ENCODE measurements at regions not wholly inside any gene's neighbourhood (a gene's known extent, or its start where the extent isn't known, plus 50 kb on each side); places are given as distances from the start of the nearest gene placed in this dataset.

DNA sequence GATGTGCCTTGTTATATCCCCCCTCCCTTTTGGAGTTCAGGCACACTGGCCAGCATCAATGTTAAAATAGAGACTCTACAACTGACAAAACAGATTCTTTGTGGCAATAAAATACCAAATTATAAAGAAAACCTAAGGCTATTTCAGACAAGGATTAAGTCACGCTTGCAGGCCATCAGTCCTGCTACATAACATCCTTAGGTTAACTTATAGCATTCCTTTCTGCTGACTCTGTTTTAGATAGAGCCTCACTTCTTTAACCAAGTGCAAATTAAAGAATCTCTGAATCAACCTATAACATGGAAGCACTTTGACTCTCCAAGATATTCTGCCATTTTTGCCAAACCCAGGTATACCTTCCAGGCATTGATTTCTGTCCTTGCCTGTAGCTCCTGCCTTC, 784.6 kb downstream of the RNF144A start:
- WGBS, 4 donors, result 87 to 100% (median 99%) methylated on average over 1 of the region's 1 CpG
- intact Hi-C loops (cut with DNase I), result no loop called here
- Histone ChIP-seq H3K36me3 (replicated peaks in 1 of 2) (no peaks in the 10 kb centered on the region), H3K27me3 (no peaks in the 10 kb centered on the region), H3K4me3 (no peak overlapping the region), H3K4me1 (replicated peaks in 1 of 2) (no peaks in the 10 kb centered on the region), H3K27ac (no peak overlapping the region), H3K9me3 (replicated peaks in 1 of 3) (no peaks in the 10 kb centered on the region)
- DNase-seq, result no peak
- TF ChIP-seq, protein P1, sequence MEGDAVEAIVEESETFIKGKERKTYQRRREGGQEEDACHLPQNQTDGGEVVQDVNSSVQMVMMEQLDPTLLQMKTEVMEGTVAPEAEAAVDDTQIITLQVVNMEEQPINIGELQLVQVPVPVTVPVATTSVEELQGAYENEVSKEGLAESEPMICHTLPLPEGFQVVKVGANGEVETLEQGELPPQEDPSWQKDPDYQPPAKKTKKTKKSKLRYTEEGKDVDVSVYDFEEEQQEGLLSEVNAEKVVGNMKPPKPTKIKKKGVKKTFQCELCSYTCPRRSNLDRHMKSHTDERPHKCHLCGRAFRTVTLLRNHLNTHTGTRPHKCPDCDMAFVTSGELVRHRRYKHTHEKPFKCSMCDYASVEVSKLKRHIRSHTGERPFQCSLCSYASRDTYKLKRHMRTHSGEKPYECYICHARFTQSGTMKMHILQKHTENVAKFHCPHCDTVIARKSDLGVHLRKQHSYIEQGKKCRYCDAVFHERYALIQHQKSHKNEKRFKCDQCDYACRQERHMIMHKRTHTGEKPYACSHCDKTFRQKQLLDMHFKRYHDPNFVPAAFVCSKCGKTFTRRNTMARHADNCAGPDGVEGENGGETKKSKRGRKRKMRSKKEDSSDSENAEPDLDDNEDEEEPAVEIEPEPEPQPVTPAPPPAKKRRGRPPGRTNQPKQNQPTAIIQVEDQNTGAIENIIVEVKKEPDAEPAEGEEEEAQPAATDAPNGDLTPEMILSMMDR (IDR thresholded peaks at IDR 0.05), result no peak
- no peak for TF ChIP-seq POLR2A (IDR thresholded peaks at IDR 0.05)

DNA sequence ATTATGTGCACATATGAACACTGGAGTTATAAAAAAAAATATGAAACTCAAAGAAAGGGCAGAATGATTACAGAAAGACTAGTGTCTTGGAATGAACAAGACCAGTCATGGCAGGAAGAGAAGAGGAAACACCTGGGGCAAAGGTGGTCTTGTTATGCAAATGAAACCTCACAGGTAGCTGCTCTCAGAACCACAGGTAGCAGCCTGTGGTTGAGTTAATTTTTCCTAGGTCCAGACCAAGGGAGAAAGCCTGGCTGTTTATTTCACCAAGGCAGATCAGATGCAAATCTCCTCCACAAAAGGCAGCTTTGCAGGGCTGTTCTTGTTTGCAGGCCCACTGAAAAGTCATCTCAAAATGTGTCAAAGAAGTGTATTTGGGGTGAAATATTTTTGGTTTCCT, 785.8 kb downstream of the RNF144A start:
- intact Hi-C loops (cut with DNase I), result no loop called here
- H3K27ac ChIP-seq, result no peak overlapping the region
- DNase-seq, result no peak

DNA sequence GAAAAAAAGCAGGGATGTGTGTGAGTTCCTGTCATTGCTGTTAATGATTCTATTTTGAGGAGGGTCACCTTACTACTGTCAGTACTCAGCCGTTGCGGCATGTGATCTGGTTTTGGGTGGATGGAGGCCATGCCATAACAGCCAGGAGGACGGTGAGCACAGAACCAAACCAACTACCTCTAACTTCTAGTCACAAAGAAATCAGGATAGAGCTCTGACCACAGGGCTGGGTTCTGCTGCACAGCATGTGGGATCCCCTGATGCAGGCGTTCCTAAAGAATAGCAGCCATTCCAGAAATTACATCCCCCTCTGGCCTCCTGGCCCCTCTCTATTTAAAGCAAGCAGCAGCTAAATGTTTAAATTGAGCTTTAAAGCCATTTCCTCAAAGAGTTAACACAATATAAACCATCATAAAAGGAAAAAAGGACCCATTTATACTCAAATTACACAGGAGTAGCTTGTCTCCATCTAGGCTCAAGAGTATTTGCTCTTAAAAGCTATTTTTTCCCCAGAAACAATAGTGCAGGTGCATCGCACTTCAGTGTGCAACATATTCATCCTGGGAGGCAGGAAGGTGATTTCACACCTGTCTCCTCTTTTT, 786.4 kb downstream of the RNF144A start:
- DNase-seq, result no peak
- H3K36me3 ChIP-seq (replicated peaks in 1 of 2), result no peaks in the 10 kb centered on the region
- no peaks in the 10 kb centered on the region for H3K27me3 ChIP-seq
- 81 to 86% (median 84%) methylated on average over 4 to 5 of the region's 5 CpGs for WGBS, 4 donors
- H3K27ac ChIP-seq, result no peak overlapping the region
- no peak overlapping the region for H3K4me3 ChIP-seq
- H3K9me3 ChIP-seq (replicated peaks in 1 of 3), result no peaks in the 10 kb centered on the region
- TF ChIP-seq, protein P1 (IDR thresholded peaks at IDR 0.05), result no peak
- TF ChIP-seq POLR2A (IDR thresholded peaks at IDR 0.05), result no peak
- intact Hi-C loops (cut with DNase I), result no loop called here
- H3K4me1 ChIP-seq (replicated peaks in 1 of 2), result no peaks in the 10 kb centered on the region

More for the DNA sequence above, 785.8 kb downstream of the RNF144A start:
- Histone ChIP-seq H3K9me3 (replicated peaks in 1 of 3) (no peaks in the 10 kb centered on the region), H3K4me1 (replicated peaks in 1 of 2) (no peaks in the 10 kb centered on the region), H3K36me3 (replicated peaks in 1 of 2) (no peaks in the 10 kb centered on the region), H3K4me3 (no peak overlapping the region), H3K27me3 (no peaks in the 10 kb centered on the region)
- no peak for TF ChIP-seq POLR2A (IDR thresholded peaks at IDR 0.05)
- TF ChIP-seq, protein P1 (IDR thresholded peaks at IDR 0.05), result no peak

DNA sequence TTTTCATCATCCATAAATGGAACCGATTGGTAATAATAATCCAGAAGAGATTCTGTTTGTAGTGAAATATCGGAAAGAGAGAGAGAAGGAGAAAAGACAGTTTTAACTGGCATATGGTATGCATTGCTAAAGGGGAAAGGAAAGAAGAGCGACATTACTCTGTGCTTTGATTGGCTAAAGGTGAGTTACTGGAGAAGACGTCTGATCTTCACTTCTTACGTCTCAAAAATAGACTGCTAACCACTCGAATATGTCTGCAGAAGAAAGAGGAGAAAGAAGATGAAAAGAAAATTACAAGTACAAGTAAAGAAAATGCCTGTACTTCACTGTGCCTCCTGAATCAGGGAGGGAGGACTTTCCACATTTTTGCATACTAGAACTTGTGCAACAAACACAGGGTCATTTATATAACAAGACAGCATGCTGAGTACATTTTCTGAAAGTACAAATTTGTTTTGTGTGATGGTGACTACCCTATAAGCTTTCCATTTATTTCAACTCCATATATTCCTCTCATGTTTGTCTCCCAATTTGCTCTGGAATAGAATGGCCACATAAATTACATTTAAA, 787.2 kb downstream of the RNF144A start:
- H3K27ac ChIP-seq, result no peak overlapping the region
- TF ChIP-seq, protein P1 (IDR thresholded peaks at IDR 0.05), result no peak
- TF ChIP-seq POLR2A (IDR thresholded peaks at IDR 0.05), result no peak
- intact Hi-C loops (cut with DNase I), result no loop called here
- no peak overlapping the region for H3K4me3 ChIP-seq
- H3K4me1 ChIP-seq (replicated peaks in 1 of 2), result no peaks in the 10 kb centered on the region
- H3K27me3 ChIP-seq, result no peaks in the 10 kb centered on the region
- no peaks in the 10 kb centered on the region for H3K36me3 ChIP-seq (replicated peaks in 1 of 2)
- H3K9me3 ChIP-seq (replicated peaks in 1 of 3), result no peaks in the 10 kb centered on the region
- no peak for DNase-seq
- 70 to 75% (median 72%) methylated on average over 6 of the region's 6 CpGs for WGBS, 4 donors

Data from adrenal gland (tissue), 9 donors.